ENCODE measurements at regions not wholly inside any gene's neighbourhood (a gene's known extent, or its start where the extent isn't known, plus 50 kb on each side); places are given as distances from the start of the nearest gene placed in this dataset.

GRCh38 chr11:27248576-27249509 is 114.2 kb downstream of the CCDC34 start:
- H3K27ac Mint-ChIP-seq: no peak overlapping the region
- CTCF ChIA-PET: no interaction called here
- Histone ChIP-seq H3K9ac (ENCODE audit: low read length) (no peak overlapping the region), H3K4me2 (replicated peaks; ENCODE audit: low read depth, low read length, poor library complexity, severe bottlenecking) (no peak overlapping the region), H3K4me3 (ENCODE audit: control extremely low read depth in 1 of 5, extremely low read depth in 1 of 5, insufficient read depth in 1 of 5, low read depth in 2 of 5, low read length in 4 of 5) (no peak overlapping the region), H2AFZ (ENCODE audit: insufficient read depth, low read depth, low read length, poor library complexity, severe bottlenecking) (no peak overlapping the region), H3K27me3 (replicated peaks in 1 of 4; ENCODE audit: control extremely low read depth in 1 of 4, control insufficient read depth in 3 of 4, insufficient read depth in 4 of 4, low read length in 3 of 4) (no peaks in the 10 kb centered on the region), H4K20me1 (ENCODE audit: control insufficient read depth, insufficient read depth, low read length, poor library complexity, severe bottlenecking) (no peaks in the 10 kb centered on the region), H3K4me1 (ENCODE audit: control insufficient read depth in 2 of 2, insufficient read depth in 2 of 2, low read length in 2 of 2) (no peaks in the 10 kb centered on the region), H3K36me3 (replicated peaks in 1 of 2; ENCODE audit: control extremely low read depth in 1 of 2, control insufficient read depth in 1 of 2, extremely low read depth in 1 of 2, insufficient read depth in 2 of 2, low read length in 1 of 2) (no peaks in the 10 kb centered on the region), H3K9me3 (ENCODE audit: control extremely low read depth in 1 of 3, control insufficient read depth in 2 of 3, insufficient read depth in 1 of 3, low read length in 2 of 3) (peaks cover 0 to 1% (median 0%) of the 10 kb centered on the region in 3 donors), H3K27ac (ENCODE audit: low read length in 2 of 2) (no peak overlapping the region), H3K79me2 (ENCODE audit: control insufficient read depth, insufficient read depth, low read length) (no peaks in the 10 kb centered on the region)
- no peak for DNase-seq
- TF ChIP-seq EZH2 (IDR thresholded peaks at IDR 0.05; ENCODE audit: borderline replicate concordance, insufficient read depth, low read depth, low read length, poor library complexity, severe bottlenecking) (no peak), CTCF (IDR thresholded peaks at IDR 0.05) (no peak)
- POLR2A ChIA-PET: no interaction called here
- H3K9me3 Mint-ChIP-seq (ENCODE audit: insufficient read depth): no peaks in the 10 kb centered on the region
- H3K4me1 Mint-ChIP-seq: no peaks in the 10 kb centered on the region
- H3K4me3 Mint-ChIP-seq: no peak overlapping the region
- H3K27me3 Mint-ChIP-seq: peaks cover 7% of the 10 kb centered on the region
- no peak for ATAC-seq (ENCODE audit: low read depth)
- 88% methylated on average over 8 of the region's 13 CpGs for WGBS (ENCODE audit: insufficient coverage)
- intact Hi-C loops (cut with micrococcal nuclease): no loop called here

- Histone ChIP-seq H3K36me3 (replicated peaks in 1 of 2; ENCODE audit: control extremely low read depth in 1 of 2, control insufficient read depth in 1 of 2, extremely low read depth in 1 of 2, insufficient read depth in 2 of 2, low read length in 1 of 2) (no peaks in the 10 kb centered on the region), H3K27me3 (replicated peaks in 1 of 4; ENCODE audit: control extremely low read depth in 1 of 4, control insufficient read depth in 3 of 4, insufficient read depth in 4 of 4, low read length in 3 of 4) (no peaks in the 10 kb centered on the region), H3K27ac (ENCODE audit: low read length in 2 of 2) (no peak overlapping the region), H3K79me2 (ENCODE audit: control insufficient read depth, insufficient read depth, low read length) (no peaks in the 10 kb centered on the region), H3K4me2 (replicated peaks; ENCODE audit: low read depth, low read length, poor library complexity, severe bottlenecking) (no peak overlapping the region), H3K9ac (ENCODE audit: low read length) (no peak overlapping the region), H3K4me3 (ENCODE audit: control extremely low read depth in 1 of 5, extremely low read depth in 1 of 5, insufficient read depth in 1 of 5, low read depth in 2 of 5, low read length in 4 of 5) (no peak overlapping the region), H4K20me1 (ENCODE audit: control insufficient read depth, insufficient read depth, low read length, poor library complexity, severe bottlenecking) (no peaks in the 10 kb centered on the region), H3K4me1 (ENCODE audit: control insufficient read depth in 2 of 2, insufficient read depth in 2 of 2, low read length in 2 of 2) (no peaks in the 10 kb centered on the region), H2AFZ (ENCODE audit: insufficient read depth, low read depth, low read length, poor library complexity, severe bottlenecking) (no peak overlapping the region), H3K9me3 (ENCODE audit: control extremely low read depth in 1 of 3, control insufficient read depth in 2 of 3, insufficient read depth in 1 of 3, low read length in 2 of 3) (no peaks in the 10 kb centered on the region)
- Mint-ChIP-seq H3K9me3 (ENCODE audit: insufficient read depth) (no peaks in the 10 kb centered on the region), H3K27ac (no peak overlapping the region), H3K27me3 (peaks cover 10% of the 10 kb centered on the region), H3K4me3 (no peak overlapping the region), H3K4me1 (no peaks in the 10 kb centered on the region)
- TF ChIP-seq CTCF (IDR thresholded peaks at IDR 0.05) (no peak), EZH2 (IDR thresholded peaks at IDR 0.05; ENCODE audit: borderline replicate concordance, insufficient read depth, low read depth, low read length, poor library complexity, severe bottlenecking) (no peak)
- DNase-seq (no peak), ATAC-seq (ENCODE audit: low read depth) (no peak)
- intact Hi-C loops (cut with micrococcal nuclease): no loop called here
- ChIA-PET CTCF (no interaction called here), POLR2A (no interaction called here)
- no CpG with 5 or more reads among the region's 5 CpGs for WGBS (ENCODE audit: insufficient coverage)
Measured at GRCh38 chr11:27247660-27248059, 115.4 kb downstream of the CCDC34 start.

All from B cell (primary cell).